ENCODE measurements at regions not wholly inside any gene's neighbourhood (a gene's known extent, or its start where the extent isn't known, plus 50 kb on each side); places are given as distances from the start of the nearest gene placed in this dataset.

DNA sequence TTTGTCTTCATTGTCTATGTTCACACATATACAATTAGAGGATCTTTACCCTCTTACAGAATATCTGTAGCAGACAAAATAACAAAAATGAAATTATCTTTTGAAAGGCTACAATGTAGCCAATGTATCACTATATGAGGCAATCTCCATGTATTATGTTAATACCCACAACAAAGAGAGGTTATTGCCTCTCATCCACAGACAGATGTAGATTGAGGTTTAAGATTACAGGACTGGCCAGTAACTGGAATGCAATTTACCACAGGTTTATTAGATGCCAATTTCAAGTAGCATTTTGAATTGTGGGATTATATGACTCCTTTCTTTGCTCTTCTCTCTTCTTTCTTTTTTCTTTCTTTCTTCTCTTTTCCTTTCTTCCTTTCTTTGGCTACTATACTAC is 242.6 kb downstream of the ANKRD50 start:
- no peak for DNase-seq (ENCODE audit: low spot score)

- no peak for DNase-seq (ENCODE audit: low spot score)
These were observed 234.1 kb downstream of the ANKRD50 start for GRCh38 chr4:124478470-124478869.

DNA sequence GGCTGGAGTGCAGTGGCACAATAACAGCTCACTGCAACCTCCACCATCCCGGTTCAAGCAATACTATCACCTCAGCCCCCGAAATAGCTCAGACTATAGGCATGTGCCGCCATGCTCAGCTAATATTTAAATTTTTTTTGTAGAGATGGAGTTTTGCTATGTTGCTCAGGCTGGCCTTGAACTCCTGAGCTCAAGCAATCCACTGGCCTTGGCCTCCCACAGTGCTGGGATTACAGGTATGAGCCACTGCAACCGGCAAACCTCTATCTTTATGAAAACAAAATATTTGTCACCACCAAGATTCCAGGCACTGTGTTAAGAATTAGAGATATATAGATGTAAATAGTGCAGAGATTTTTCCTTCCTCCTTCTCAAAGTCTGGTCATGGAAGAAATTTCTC is 232.5 kb downstream of the ANKRD50 start:
- no peak for DNase-seq (ENCODE audit: low spot score)

DNA sequence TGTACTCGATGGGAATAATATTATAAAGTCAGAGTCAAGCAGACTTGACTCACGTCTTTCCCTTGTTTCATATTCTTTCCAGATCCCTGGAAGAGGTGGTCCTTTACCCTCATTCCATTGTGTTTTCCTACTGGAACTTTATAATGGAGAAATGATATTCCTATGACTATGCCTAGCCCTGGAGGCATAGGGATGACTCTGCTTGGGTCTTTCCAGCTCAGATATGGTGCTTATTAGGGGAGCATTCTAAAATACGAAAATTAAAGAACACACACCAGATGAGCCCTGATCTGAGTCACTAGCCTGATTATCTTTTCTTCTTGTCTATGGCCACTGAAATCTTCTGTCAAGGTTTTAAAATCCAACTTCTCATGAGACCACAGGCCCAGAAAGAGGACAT is 231.4 kb downstream of the ANKRD50 start:
- no peak for DNase-seq (ENCODE audit: low spot score)

GRCh38 chr4:124483048-124483906 is 229.3 kb downstream of the ANKRD50 start:
- DNase-seq (ENCODE audit: low spot score), result no peak

GRCh38 chr4:124484008-124484407 is 228.5 kb downstream of the ANKRD50 start:
- no peak for DNase-seq (ENCODE audit: low spot score)

DNA sequence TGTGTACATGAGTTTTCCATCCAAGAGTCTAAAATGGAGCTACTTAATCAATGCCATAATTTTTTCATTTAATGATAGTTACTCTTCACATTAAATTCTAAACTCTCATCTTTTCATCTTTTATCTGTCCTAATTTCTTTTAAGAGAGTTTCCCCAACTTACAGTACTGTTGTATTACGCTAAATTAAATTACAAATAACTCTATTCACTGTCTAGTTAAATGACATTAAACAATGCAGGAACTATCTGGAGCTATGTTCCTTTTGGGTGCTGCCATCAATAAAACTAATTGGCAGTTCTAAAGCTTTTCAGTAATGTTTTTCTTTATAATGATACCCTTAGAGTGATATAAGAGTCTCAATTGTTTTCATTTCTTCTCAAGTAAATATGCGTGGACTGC is 227.6 kb downstream of the ANKRD50 start:
- DNase-seq (ENCODE audit: low spot score), result no peak

DNA sequence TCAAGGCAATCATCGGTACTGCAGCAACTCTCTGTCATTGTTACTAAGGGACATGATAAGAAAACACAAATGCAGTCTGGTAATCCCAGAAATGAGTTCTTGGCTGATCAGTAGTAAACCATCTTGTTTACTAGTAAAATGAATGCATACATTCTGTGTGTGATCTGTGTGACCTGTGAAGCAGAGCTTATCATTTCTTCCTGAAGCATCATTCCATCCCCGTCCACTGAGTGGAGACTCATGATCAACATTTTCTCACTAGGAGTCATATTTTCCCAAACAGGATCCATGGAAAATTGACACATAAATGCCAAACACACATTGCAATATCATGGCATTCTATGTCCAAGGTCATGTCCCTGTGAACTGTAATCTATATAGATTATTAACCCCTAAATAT is 226.1 kb downstream of the ANKRD50 start:
- DNase-seq (ENCODE audit: low spot score), result no peak

DNA sequence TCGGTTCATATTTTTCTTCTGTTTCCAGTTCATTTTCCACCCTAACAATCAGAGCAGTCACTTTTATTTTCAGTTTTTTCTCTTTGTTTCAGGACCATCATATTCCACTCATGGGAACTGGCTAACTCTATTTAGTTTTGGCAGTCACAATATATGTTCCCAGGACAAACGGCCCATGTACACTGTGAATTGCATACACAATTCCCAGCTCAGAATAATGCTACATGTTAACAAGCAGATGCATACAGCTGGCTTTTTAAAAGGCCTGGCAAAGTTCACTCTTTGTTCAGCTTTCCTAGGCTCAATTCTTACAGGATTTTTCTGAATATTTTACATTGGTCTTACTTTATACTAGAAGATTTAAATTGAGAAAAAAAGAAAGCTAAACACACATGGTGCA is 224.9 kb downstream of the ANKRD50 start:
- no peak for DNase-seq (ENCODE audit: low spot score)

GRCh38 chr4:124491361-124492145 is 221.0 kb downstream of the ANKRD50 start:
- no peak for DNase-seq (ENCODE audit: low spot score)

DNA sequence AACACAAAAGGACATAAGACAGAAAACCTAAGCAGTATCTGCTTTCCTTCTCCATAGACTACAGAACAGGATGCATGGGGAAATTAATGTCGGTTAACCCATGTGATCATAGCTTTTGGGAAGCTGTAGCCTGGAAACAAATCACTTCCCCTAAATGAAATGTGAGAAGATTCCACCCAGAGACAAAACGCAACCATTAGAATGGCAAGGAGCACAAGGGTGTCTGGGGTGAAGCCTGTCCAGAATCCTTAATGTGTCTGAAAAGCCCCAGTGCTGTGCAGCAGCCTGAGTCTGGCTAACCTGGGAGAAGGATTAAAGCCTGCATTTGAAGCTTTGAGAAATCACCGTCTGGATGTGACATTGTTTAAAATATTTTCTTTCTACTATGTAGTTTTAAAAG is 213.3 kb downstream of the ANKRD50 start:
- no peak for DNase-seq (ENCODE audit: low spot score)

DNA sequence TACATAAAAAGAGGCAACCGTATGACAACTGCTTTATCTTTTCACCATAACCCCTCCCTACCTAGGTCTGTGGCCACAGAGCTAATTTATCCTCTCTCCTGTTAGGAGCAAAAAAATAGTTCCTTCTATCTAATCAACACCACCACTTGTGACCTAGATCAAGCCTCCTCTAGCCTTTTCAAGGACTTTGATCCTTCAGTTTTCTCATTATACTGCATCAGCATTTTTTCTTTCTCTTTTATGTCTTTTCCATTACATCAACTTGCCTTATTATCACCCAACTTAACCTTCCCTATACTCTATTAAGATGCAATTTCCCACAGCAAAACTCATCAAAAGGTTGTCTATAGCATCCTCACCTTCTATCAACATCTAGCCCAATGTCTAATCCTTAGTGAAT is 211.0 kb downstream of the ANKRD50 start:
- DNase-seq (ENCODE audit: low spot score), result no peak

DNA sequence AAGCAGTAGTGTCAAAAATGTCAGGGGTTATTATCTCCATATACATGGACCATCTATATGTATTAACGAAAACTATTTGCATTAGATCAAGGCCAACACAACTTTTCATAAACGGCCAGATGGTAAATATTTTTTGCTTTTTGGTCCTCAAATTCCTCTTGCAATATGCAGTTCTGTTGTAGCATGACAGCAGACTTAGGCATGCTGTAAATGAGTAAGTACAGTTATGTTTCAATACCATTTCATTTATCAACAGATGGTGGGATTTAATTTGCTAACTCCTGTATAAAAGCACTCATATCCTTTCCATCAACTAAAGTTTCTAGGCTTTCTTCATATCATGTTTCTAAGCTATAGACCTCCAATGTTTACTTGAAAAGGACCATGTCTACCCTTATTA is 208.1 kb downstream of the ANKRD50 start:
- no peak for DNase-seq (ENCODE audit: low spot score)

GRCh38 chr4:124505211-124505610 is 207.3 kb downstream of the ANKRD50 start:
- DNase-seq (ENCODE audit: low spot score), result no peak

DNA sequence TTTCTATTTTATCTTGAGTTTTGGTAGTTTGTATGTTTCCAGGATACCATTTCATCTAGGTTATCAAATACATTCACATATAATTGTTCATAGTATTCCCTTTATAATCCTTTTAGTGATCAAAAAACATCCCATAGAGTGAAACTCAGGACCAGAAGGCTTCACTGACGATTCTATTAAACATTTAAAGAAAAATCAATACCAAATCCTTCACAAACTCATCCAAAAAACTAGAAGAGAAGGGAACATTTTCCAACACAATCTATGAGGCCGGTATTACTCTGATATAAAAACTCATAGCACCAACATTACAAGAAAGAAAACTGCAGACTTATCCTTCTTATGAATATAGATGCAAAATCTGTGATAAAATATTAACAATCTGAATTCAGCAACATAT is 203.4 kb downstream of the ANKRD50 start:
- DNase-seq (ENCODE audit: low spot score), result no peak

GRCh38 chr4:124514588-124514987 is 197.9 kb downstream of the ANKRD50 start:
- DNase-seq (ENCODE audit: low spot score), result no peak

DNA sequence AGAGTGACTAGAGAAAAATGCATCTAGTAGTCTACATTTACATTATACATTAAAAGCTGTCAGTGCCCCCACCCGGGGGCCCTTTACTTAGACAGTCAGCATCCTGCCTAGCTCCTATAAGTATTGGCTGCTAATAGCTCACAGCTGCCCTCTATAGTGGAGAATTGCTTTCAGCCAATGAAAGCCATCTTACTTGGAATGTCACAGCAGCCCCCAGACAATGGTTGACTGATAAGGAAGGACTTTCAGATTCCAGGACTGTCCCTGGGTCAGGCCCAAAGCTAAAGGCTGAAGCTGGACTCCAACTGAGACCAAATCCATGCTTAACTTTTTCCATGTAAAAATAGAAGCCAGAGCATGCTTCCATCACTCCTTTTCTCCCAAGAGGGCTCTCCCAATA is 196.9 kb downstream of the ANKRD50 start:
- DNase-seq (ENCODE audit: low spot score), result no peak

DNA sequence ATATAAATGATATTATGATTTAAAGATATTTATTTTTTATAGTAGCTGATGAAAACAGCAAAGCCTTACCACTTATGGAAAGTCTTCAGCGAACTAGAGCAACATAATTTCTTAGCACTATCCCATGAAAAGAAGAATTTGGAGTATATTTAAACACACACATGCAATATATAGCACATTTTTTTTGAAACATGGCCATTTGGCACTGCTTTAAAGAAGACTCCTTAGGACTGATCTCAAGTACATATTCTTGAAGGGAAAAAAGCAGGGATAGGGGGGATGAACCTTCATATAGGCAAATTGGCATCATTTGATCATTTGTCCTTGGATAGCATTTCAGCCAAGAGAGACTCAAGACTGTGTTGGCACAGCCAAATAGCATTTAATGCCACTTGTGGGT is 193.3 kb downstream of the ANKRD50 start:
- no peak for DNase-seq (ENCODE audit: low spot score)

DNA sequence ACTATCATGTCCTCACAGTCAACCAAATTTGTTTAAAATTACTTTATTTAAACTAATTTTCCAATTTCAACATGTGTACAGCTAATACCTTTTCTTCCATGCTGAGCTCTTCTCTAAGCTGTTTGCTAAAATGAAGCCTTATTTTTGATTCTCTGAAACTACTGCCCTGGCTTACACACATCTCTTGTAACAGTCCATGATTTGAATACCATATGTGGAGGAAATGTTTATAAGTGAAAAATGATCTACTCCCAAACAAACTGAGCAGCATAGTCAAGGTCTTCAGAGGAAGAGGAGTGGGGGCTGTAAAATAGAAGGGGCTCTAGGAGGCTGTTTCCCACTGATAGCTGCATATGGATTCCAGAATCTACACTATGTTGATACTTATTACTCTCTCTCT is 188.7 kb downstream of the ANKRD50 start:
- DNase-seq (ENCODE audit: low spot score), result no peak

- no peak for DNase-seq (ENCODE audit: low spot score)
These were observed 187.0 kb downstream of the ANKRD50 start for GRCh38 chr4:124525524-124525923.

DNA sequence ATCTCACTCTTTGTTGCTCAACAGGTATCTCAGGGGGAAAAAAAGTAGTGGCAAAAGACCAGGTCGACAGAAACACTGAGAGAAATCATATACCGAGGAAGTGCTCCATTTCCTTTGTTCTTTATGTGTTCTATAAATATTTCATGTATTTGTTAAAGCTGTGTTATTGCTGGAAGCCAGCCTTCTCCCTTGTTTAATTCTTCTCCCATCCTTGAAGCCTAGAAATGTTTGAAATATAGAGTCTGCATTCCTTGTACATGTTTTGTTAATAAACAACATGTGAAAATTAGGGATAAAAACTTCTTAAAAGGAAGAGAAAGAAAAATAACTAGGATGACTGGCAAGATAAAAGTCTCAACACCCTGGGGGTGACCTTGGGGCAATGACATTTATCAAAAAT is 186.2 kb downstream of the ANKRD50 start:
- DNase-seq (ENCODE audit: low spot score), result no peak

GRCh38 chr4:124526769-124527168 is 185.8 kb downstream of the ANKRD50 start:
- no peak for DNase-seq (ENCODE audit: low spot score)

- no peak for DNase-seq (ENCODE audit: low spot score)
These were observed 185.2 kb downstream of the ANKRD50 start for GRCh38 chr4:124527364-124527763.

DNA sequence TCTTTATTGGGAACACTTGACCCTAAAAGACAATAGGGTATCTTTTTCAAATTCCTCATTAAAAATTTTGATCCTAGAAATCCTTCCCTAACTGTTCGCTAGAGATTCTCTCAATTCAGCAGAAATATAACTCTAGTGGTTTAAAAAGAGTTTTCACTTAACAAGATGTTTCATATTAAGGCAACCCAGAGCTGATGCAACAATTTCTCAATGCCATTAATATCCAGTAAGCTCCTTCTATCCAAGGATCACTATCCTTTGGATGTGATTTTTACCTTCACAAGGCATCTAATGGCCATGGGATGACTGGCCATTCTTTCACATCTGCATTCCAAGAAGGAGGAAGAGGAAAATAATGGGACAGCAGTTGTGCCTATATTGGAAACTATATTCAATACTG is 183.4 kb downstream of the ANKRD50 start:
- no peak for DNase-seq (ENCODE audit: low spot score)
